Osteoblast (primary cell): ENCODE measurements at regions not wholly inside any gene's neighbourhood (a gene's known extent, or its start where the extent isn't known, plus 50 kb on each side); places are given as distances from the start of the nearest gene placed in this dataset.

Source experiments
- DNase-seq: peaks from one replicate; pipeline ENCODE4 v3.0.0; 2011; ENCODE audit warnings: low spot score, mixed read lengths; ENCODE audit not compliant: insufficient read length; ENCODE audit errors: missing footprints
- H2AFZ ChIP-seq: 2 replicates; pipeline ENCODE4 v1.6.0; 2011; ENCODE audit warnings: mild to moderate bottlenecking, low read length
- H3K27ac ChIP-seq: 2 replicates; pipeline ENCODE4 v1.5.1; 2011; ENCODE audit warnings: mild to moderate bottlenecking, low read depth, low read length, moderate library complexity
- H3K27me3 ChIP-seq: 2 replicates; pipeline ENCODE4 v1.6.0; 2012; ENCODE audit warnings: mild to moderate bottlenecking, control low read depth, inconsistent platforms, low read length, moderate library complexity; ENCODE audit not compliant: insufficient read depth
- H3K36me3 ChIP-seq: 2 replicates; pipeline ENCODE4 v1.5.1; 2011; ENCODE audit warnings: mild to moderate bottlenecking, low read length, control low read depth, moderate library complexity; ENCODE audit not compliant: insufficient read depth
- H3K4me1 ChIP-seq: 2 replicates; pipeline ENCODE4 v1.5.1; 2011; ENCODE audit warnings: mild to moderate bottlenecking, low read length, control low read depth, moderate library complexity; ENCODE audit not compliant: insufficient read depth
- H3K4me2 ChIP-seq: 2 replicates; pipeline ENCODE4 v1.6.0; 2011; ENCODE audit warnings: mild to moderate bottlenecking, low read length; ENCODE audit not compliant: insufficient read depth
- H3K4me3 ChIP-seq: fragments of 200-600 bp; sonication (generic); 3 replicates; pipeline ENCODE4 v1.5.1; 2012; ENCODE audit warnings: mild to moderate bottlenecking, low read length, inconsistent platforms; ENCODE audit not compliant: insufficient read depth
- H3K79me2 ChIP-seq: 2 replicates; pipeline ENCODE4 v1.6.0; 2012; ENCODE audit warnings: mild to moderate bottlenecking, low read length, control low read depth, inconsistent platforms; ENCODE audit not compliant: insufficient read depth
- H3K9me3 ChIP-seq: 2 replicates; pipeline ENCODE4 v1.5.1; 2011; ENCODE audit warnings: low read depth, low read length, control low read depth
- H4K20me1 ChIP-seq: 2 replicates; pipeline ENCODE4 v1.6.0; 2012; ENCODE audit warnings: mild to moderate bottlenecking, low read length, control low read depth; ENCODE audit not compliant: insufficient read depth
- CTCF ChIP-seq: IDR thresholded peaks from 2 replicates; pipeline ENCODE4 v1.5.1; 2011; ENCODE audit warnings: mild to moderate bottlenecking, low read depth, low read length, moderate library complexity; ENCODE audit errors: extremely low read depth

GRCh38 chr4:156396534-156396933, 442.9 kb upstream of the CTSO start:
- Histone ChIP-seq H3K27me3 (no peaks in the 10 kb centered on the region), H3K36me3 (no peaks in the 10 kb centered on the region), H3K79me2 (no peaks in the 10 kb centered on the region), H3K27ac (no peak overlapping the region), H3K4me1 (peaks cover 9% of the 10 kb centered on the region), H3K9me3 (no peaks in the 10 kb centered on the region), H3K4me2 (no peak overlapping the region), H2AFZ (no peak overlapping the region), H3K4me3 (no peak overlapping the region), H4K20me1 (no peaks in the 10 kb centered on the region)
- no peak for TF ChIP-seq CTCF
- no peak for DNase-seq

GRCh38 chr4:156391325-156391653, 437.6 kb upstream of the CTSO start:
- Histone ChIP-seq H3K27ac (peak overlapping the region; percentile 71), H3K4me3 (no peak overlapping the region), H3K79me2 (no peaks in the 10 kb centered on the region), H3K4me1 (peaks cover 40% of the 10 kb centered on the region), H2AFZ (peak overlapping the region; percentile 2), H3K4me2 (peak overlapping the region; percentile 38), H4K20me1 (no peaks in the 10 kb centered on the region), H3K27me3 (no peaks in the 10 kb centered on the region), H3K9me3 (no peaks in the 10 kb centered on the region), H3K36me3 (no peaks in the 10 kb centered on the region)
- DNase-seq = no peak
- no peak for TF ChIP-seq CTCF

- Histone ChIP-seq H2AFZ (peak overlapping the region; percentile 44), H3K4me3 (peak overlapping the region; percentile 3), H3K9me3 (no peaks in the 10 kb centered on the region), H3K27me3 (no peaks in the 10 kb centered on the region), H3K79me2 (no peaks in the 10 kb centered on the region), H3K36me3 (no peaks in the 10 kb centered on the region), H3K4me2 (peak overlapping the region; percentile 38), H4K20me1 (no peaks in the 10 kb centered on the region), H3K27ac (peak overlapping the region; percentile 71), H3K4me1 (peaks cover 40% of the 10 kb centered on the region)
- DNase-seq = no peak
- no peak for TF ChIP-seq CTCF
Measured at GRCh38 chr4:156390599-156391324, 437.1 kb upstream of the CTSO start.

GRCh38 chr4:156388826-156389225, 435.2 kb upstream of the CTSO start:
- H3K9me3 ChIP-seq = no peaks in the 10 kb centered on the region
- no peaks in the 10 kb centered on the region for H3K36me3 ChIP-seq
- no peak for DNase-seq
- no peaks in the 10 kb centered on the region for H4K20me1 ChIP-seq
- peaks cover 40% of the 10 kb centered on the region for H3K4me1 ChIP-seq
- H3K27me3 ChIP-seq = no peaks in the 10 kb centered on the region
- peak overlapping the region; percentile 23 for H3K4me3 ChIP-seq
- H3K79me2 ChIP-seq = no peaks in the 10 kb centered on the region
- no peak for TF ChIP-seq CTCF
- H2AFZ ChIP-seq = peak overlapping the region; percentile 57
- peak overlapping the region; percentile 7 for H3K27ac ChIP-seq
- H3K4me2 ChIP-seq = no peak overlapping the region
